H1 (cell line): ENCODE measurements at regions not wholly inside any gene's neighbourhood (a gene's known extent, or its start where the extent isn't known, plus 50 kb on each side); places are given as distances from the start of the nearest gene placed in this dataset.

Source experiments
- MAFK ChIP-seq: IDR thresholded peaks from 2 replicates; pipeline ENCODE4 v1.6.1; 2012; ENCODE audit warnings: low read depth, mild to moderate bottlenecking, improper control_type of control experiment, low read length
- NRF1 ChIP-seq: IDR thresholded peaks from 2 replicates; pipeline ENCODE4 v1.6.1; 2011; ENCODE audit warnings: mild to moderate bottlenecking, low read depth, low read length, improper control_type of control experiment
- POLR2A ChIP-seq, 2 experiments: IDR thresholded peaks; 1 replicate in 1 of 2; 2 replicates in 1 of 2; pipeline ENCODE4 v1.6.1; 2011; ENCODE audit warnings: low read depth in 2 of 2, low read length in 2 of 2, mild to moderate bottlenecking in 2 of 2; ENCODE audit errors: control extremely low read depth in 1 of 2
- POLR2AphosphoS5 ChIP-seq: IDR thresholded peaks from 2 replicates; pipeline ENCODE4 v1.6.1; 2011; ENCODE audit warnings: low read depth, low read length
- SIN3A ChIP-seq, 2 experiments: IDR thresholded peaks in 1 of 2; conservative IDR thresholded peaks in 1 of 2; 2 replicates each; pipeline ENCODE4 v1.6.1; 2011 to 2012; ENCODE audit warnings: low read length in 2 of 2, improper control_type of control experiment in 1 of 2, low read depth in 1 of 2, mild to moderate bottlenecking in 1 of 2
- SP1 ChIP-seq: IDR thresholded peaks from 2 replicates; pipeline ENCODE4 v1.6.1; 2011; ENCODE audit warnings: low read depth, low read length
- TF ChIP-seq, protein P1 (sequence below), 3 experiments: IDR thresholded peaks; 1 replicate in 2 of 3; 2 replicates in 1 of 3; pipeline versions ENCODE4 v1.5.1 to v1.6.1; 2011; ENCODE audit warnings: low read length in 3 of 3, mild to moderate bottlenecking in 3 of 3, inconsistent platforms in 2 of 3, low read depth in 1 of 3, moderate library complexity in 1 of 3; ENCODE audit not compliant: insufficient read depth in 1 of 3; ENCODE audit errors: control extremely low read depth in 1 of 3

DNA sequence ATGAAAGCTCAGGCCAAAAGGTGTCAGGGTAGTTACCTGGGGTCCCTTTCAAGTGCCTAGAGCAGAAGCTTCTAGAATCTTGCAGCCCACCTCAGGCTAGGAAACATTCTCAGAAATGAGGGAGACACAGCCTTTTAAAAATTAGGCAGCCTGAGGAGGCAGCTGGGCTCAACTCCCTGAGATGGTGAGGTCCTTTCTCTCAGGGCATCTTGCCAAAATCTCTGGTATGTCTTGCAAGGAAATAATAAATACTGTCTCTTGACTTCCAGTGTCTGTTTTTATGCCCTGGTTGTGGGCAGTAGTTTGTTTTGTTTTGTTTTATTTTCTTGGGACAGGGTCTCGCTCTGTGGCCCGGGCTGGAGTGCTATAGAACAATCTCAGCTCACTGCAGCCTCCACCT, 100.9 kb upstream of the APC start:
- TF ChIP-seq POLR2A (IDR thresholded peaks at IDR 0.05; ENCODE audit: control extremely low read depth in 1 of 2, low read depth in 2 of 2, low read length in 2 of 2), result no peak
- TF ChIP-seq, protein P1, sequence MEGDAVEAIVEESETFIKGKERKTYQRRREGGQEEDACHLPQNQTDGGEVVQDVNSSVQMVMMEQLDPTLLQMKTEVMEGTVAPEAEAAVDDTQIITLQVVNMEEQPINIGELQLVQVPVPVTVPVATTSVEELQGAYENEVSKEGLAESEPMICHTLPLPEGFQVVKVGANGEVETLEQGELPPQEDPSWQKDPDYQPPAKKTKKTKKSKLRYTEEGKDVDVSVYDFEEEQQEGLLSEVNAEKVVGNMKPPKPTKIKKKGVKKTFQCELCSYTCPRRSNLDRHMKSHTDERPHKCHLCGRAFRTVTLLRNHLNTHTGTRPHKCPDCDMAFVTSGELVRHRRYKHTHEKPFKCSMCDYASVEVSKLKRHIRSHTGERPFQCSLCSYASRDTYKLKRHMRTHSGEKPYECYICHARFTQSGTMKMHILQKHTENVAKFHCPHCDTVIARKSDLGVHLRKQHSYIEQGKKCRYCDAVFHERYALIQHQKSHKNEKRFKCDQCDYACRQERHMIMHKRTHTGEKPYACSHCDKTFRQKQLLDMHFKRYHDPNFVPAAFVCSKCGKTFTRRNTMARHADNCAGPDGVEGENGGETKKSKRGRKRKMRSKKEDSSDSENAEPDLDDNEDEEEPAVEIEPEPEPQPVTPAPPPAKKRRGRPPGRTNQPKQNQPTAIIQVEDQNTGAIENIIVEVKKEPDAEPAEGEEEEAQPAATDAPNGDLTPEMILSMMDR (IDR thresholded peaks at IDR 0.05; ENCODE audit: control extremely low read depth in 1 of 3, insufficient read depth in 1 of 3, low read depth in 1 of 3, low read length in 3 of 3), result no peak
- no peak for TF ChIP-seq POLR2AphosphoS5
- TF ChIP-seq MAFK, result no peak
- TF ChIP-seq SP1, result no peak
- no peak for TF ChIP-seq NRF1
- TF ChIP-seq SIN3A (conservative IDR thresholded peaks at IDR 0.05 in 1 of 2, IDR thresholded peaks at IDR 0.05 in 1 of 2; ENCODE audit: low read depth in 1 of 2, low read length in 2 of 2), result no peak
